ENCODE measurements at regions not wholly inside any gene's neighbourhood (a gene's known extent, or its start where the extent isn't known, plus 50 kb on each side); places are given as distances from the start of the nearest gene placed in this dataset.

GRCh38 chr18:25705650-25706049 is 353.7 kb upstream of the ZNF521 start:
- TF ChIP-seq, protein P1, sequence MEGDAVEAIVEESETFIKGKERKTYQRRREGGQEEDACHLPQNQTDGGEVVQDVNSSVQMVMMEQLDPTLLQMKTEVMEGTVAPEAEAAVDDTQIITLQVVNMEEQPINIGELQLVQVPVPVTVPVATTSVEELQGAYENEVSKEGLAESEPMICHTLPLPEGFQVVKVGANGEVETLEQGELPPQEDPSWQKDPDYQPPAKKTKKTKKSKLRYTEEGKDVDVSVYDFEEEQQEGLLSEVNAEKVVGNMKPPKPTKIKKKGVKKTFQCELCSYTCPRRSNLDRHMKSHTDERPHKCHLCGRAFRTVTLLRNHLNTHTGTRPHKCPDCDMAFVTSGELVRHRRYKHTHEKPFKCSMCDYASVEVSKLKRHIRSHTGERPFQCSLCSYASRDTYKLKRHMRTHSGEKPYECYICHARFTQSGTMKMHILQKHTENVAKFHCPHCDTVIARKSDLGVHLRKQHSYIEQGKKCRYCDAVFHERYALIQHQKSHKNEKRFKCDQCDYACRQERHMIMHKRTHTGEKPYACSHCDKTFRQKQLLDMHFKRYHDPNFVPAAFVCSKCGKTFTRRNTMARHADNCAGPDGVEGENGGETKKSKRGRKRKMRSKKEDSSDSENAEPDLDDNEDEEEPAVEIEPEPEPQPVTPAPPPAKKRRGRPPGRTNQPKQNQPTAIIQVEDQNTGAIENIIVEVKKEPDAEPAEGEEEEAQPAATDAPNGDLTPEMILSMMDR (IDR thresholded peaks at IDR 0.05; ENCODE audit: borderline replicate concordance, extremely low read depth, low read length, poor library complexity, severe bottlenecking) = no peak
- no peak for TF ChIP-seq EZH2 (IDR thresholded peaks at IDR 0.05; ENCODE audit: borderline replicate concordance, low read depth, low read length, severe bottlenecking)
